ENCODE measurements at regions not wholly inside any gene's neighbourhood (a gene's known extent, or its start where the extent isn't known, plus 50 kb on each side); places are given as distances from the start of the nearest gene placed in this dataset.

GRCh38 chr2:23323917-23324680, 60.9 kb upstream of the KLHL29 start:
- DNase-seq, result peak; percentile 52

- DNase-seq, result no peak
These were observed 58.6 kb upstream of the KLHL29 start for GRCh38 chr2:23326330-23326729.

- no peak for DNase-seq
These were observed 57.6 kb upstream of the KLHL29 start for GRCh38 chr2:23327416-23327815.

- no peak for DNase-seq
These were observed 57.1 kb upstream of the KLHL29 start for GRCh38 chr2:23327887-23328286.

- no peak for DNase-seq
These were observed 54.8 kb upstream of the KLHL29 start for GRCh38 chr2:23330214-23330613.

All from NCI-H446 treated with DMSO at 0.1 percent for 48 hours (cell line).